ENCODE measurements at regions not wholly inside any gene's neighbourhood (a gene's known extent, or its start where the extent isn't known, plus 50 kb on each side); places are given as distances from the start of the nearest gene placed in this dataset.
"Not testable (repeated sequence)": the region's sequence is repeated elsewhere in the genome, so short reads cannot be mapped to it uniquely, and the experiment has no call there.

GRCh38 chrX:63525491-63525890 is 174.4 kb upstream of the SPIN4 start:
- H3K27ac ChIP-seq = no peak overlapping the region
- no peak for TF ChIP-seq CTCF (IDR thresholded peaks at IDR 0.05; ENCODE audit: poor library complexity)
- TF ChIP-seq EZH2 (IDR thresholded peaks at IDR 0.05; ENCODE audit: borderline replicate concordance) = no peak
- TF ChIP-seq EZH2phosphoT487 (IDR thresholded peaks at IDR 0.05; ENCODE audit: low read depth, severe bottlenecking, unreplicated experiment) = no peak
- DNase-seq (ENCODE audit: low spot score) = no peak
- no peaks in the 10 kb centered on the region for H3K27me3 ChIP-seq
- H4K20me1 ChIP-seq (ENCODE audit: insufficient read depth, poor library complexity, severe bottlenecking) = no peaks in the 10 kb centered on the region
- no peaks in the 10 kb centered on the region for H3K36me3 ChIP-seq (replicated peaks; ENCODE audit: insufficient read depth, low read depth)
- no peaks in the 10 kb centered on the region for H3K9me2 ChIP-seq (replicated peaks; ENCODE audit: insufficient read depth)
- H2AFZ ChIP-seq = no peak overlapping the region
- no peaks in the 10 kb centered on the region for H3K4me1 ChIP-seq (ENCODE audit: insufficient read depth)
- no peaks in the 10 kb centered on the region for H3K9me3 ChIP-seq (ENCODE audit: low read depth)
- 61% methylated on average over 3 of the region's 3 CpGs for WGBS (ENCODE audit: low lambda C conversion rate, missing lambda C conversion rate)
- H3K4me2 ChIP-seq = no peak overlapping the region
- peaks cover 3% of the 10 kb centered on the region for H3K79me2 ChIP-seq
- H3K4me3 ChIP-seq = no peak overlapping the region

- not testable (repeated sequence) for H3K36me3 ChIP-seq (replicated peaks; ENCODE audit: insufficient read depth, low read depth); H3K9me2 ChIP-seq (replicated peaks; ENCODE audit: insufficient read depth); H3K4me2 ChIP-seq; H4K20me1 ChIP-seq (ENCODE audit: insufficient read depth, poor library complexity, severe bottlenecking); H3K4me1 ChIP-seq (ENCODE audit: insufficient read depth); H3K27ac ChIP-seq; H2AFZ ChIP-seq; H3K27me3 ChIP-seq; H3K4me3 ChIP-seq; DNase-seq (ENCODE audit: low spot score); H3K9me3 ChIP-seq (ENCODE audit: low read depth); H3K79me2 ChIP-seq
- WGBS (ENCODE audit: low lambda C conversion rate, missing lambda C conversion rate) = 79% methylated on average over 11 of the region's 11 CpGs
Measured at GRCh38 chrX:63519368-63519767, 168.2 kb upstream of the SPIN4 start.

GRCh38 chrX:63514569-63515080 is 163.5 kb upstream of the SPIN4 start:
- H4K20me1 ChIP-seq (ENCODE audit: insufficient read depth, poor library complexity, severe bottlenecking) = no peaks in the 10 kb centered on the region
- H3K27me3 ChIP-seq = no peaks in the 10 kb centered on the region
- no peak overlapping the region for H3K4me2 ChIP-seq
- H3K79me2 ChIP-seq = no peaks in the 10 kb centered on the region
- no peaks in the 10 kb centered on the region for H3K4me1 ChIP-seq (ENCODE audit: insufficient read depth)
- no peak for DNase-seq (ENCODE audit: low spot score)
- H3K9me2 ChIP-seq (replicated peaks; ENCODE audit: insufficient read depth) = no peaks in the 10 kb centered on the region
- no peaks in the 10 kb centered on the region for H3K36me3 ChIP-seq (replicated peaks; ENCODE audit: insufficient read depth, low read depth)
- no peaks in the 10 kb centered on the region for H3K9me3 ChIP-seq (ENCODE audit: low read depth)
- TF ChIP-seq CTCF (IDR thresholded peaks at IDR 0.05; ENCODE audit: poor library complexity) (no peak), EZH2 (IDR thresholded peaks at IDR 0.05; ENCODE audit: borderline replicate concordance) (no peak), EZH2phosphoT487 (IDR thresholded peaks at IDR 0.05; ENCODE audit: low read depth, severe bottlenecking, unreplicated experiment) (no peak)
- H3K27ac ChIP-seq = no peak overlapping the region
- no peak overlapping the region for H3K4me3 ChIP-seq
- no peak overlapping the region for H2AFZ ChIP-seq

GRCh38 chrX:63513825-63514568 is 162.9 kb upstream of the SPIN4 start:
- Histone ChIP-seq H2AFZ (no peak overlapping the region), H3K79me2 (no peaks in the 10 kb centered on the region), H4K20me1 (ENCODE audit: insufficient read depth, poor library complexity, severe bottlenecking) (no peaks in the 10 kb centered on the region), H3K4me1 (ENCODE audit: insufficient read depth) (no peaks in the 10 kb centered on the region), H3K36me3 (replicated peaks; ENCODE audit: insufficient read depth, low read depth) (no peaks in the 10 kb centered on the region), H3K27ac (no peak overlapping the region), H3K4me3 (no peak overlapping the region), H3K9me3 (ENCODE audit: low read depth) (no peaks in the 10 kb centered on the region), H3K27me3 (no peaks in the 10 kb centered on the region), H3K4me2 (no peak overlapping the region), H3K9me2 (replicated peaks; ENCODE audit: insufficient read depth) (no peaks in the 10 kb centered on the region)
- 58% methylated on average over 5 of the region's 5 CpGs for WGBS (ENCODE audit: low lambda C conversion rate, missing lambda C conversion rate)
- DNase-seq (ENCODE audit: low spot score) = no peak
- TF ChIP-seq EZH2phosphoT487 (IDR thresholded peaks at IDR 0.05; ENCODE audit: low read depth, severe bottlenecking, unreplicated experiment) = no peak
- no peak for TF ChIP-seq EZH2 (IDR thresholded peaks at IDR 0.05; ENCODE audit: borderline replicate concordance)
- TF ChIP-seq CTCF (IDR thresholded peaks at IDR 0.05; ENCODE audit: poor library complexity) = no peak
